HG02938 (cell line): ENCODE measurements at regions not wholly inside any gene's neighbourhood (a gene's known extent, or its start where the extent isn't known, plus 50 kb on each side); places are given as distances from the start of the nearest gene placed in this dataset.

Source experiments
- ATAC-seq: cut with Tn5 transposase; IDR thresholded peaks from one replicate; pipeline ENCODE4 v1.9.1; 2021; ENCODE audit warnings: mild to moderate bottlenecking, moderate library complexity; ENCODE audit not compliant: unreplicated experiment

DNA sequence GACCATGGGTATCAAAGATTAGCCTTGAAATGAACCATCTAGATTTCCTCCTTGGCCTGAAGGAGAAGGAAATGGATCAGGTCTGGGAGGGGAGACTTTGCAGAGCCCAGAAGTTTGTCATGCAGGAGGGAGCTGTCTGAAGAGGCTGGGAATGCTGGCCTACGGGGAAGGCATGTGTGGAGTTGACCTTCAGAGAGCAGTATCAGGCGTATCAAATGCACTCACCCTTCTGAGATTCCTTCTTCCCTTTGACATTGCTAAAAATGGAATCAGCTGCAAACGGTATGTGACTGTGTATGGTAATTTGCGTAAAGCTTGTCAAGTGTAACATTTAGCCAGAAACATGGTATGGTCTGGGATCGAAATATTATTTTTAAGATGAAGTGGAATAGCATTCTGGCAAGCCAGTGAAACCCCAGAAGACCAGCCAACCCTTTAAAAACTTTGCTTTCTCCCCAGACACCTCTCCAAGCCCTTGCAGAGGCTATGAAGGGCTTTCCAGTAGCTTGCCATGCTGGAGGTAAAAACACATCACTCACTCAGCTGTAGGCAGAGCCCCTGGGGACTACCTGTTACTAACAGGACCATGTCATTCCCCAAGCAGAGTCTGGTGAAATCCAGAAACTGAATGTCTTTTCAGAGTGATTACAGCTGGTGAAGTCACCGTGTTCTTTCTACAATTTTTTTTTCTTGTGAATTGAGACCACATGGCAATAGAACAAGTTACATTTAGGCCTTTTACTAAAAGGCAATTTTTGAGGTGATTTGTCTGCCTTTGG, 174.7 kb upstream of the SLC24A5 start:
- no peak for ATAC-seq

DNA sequence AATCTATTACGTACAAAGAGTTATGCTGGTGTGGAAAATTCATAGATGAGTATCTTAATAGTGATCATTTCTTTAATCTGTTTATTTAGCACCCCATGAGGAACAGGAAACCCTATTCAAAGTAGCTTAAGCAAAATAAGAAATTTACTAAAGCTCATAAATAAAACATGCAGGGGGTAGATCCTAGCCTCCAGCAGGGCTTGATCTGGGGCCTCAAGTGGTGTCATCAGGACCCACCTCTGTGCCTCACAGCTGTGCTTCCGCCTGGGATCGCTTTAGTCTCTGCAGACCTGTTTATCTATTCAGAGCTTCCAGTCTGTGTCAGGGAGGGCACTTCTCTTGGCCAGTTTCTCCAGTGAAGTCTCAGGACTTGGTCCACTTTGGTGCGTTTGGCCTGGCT, 171.0 kb upstream of the SLC24A5 start:
- ATAC-seq, result no peak

DNA sequence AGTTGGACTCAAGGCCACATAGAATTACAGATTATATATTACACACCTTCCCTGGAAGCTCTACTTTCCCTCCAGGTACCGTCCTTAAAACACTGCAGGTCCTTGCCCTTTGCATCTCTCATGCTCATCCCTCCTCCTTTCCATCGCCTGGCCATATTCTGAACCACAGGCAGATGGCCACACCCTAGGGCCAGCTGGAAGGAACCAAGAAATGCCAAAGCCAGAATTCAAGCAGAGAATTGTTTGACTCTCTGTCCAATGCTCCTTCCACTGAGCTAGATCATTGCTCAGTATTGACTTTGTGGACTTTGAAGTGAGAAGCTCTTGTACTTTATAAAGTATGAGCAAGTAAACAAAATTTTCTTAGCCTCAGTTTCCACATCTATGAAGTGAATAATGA, 170.3 kb upstream of the SLC24A5 start:
- no peak for ATAC-seq

DNA sequence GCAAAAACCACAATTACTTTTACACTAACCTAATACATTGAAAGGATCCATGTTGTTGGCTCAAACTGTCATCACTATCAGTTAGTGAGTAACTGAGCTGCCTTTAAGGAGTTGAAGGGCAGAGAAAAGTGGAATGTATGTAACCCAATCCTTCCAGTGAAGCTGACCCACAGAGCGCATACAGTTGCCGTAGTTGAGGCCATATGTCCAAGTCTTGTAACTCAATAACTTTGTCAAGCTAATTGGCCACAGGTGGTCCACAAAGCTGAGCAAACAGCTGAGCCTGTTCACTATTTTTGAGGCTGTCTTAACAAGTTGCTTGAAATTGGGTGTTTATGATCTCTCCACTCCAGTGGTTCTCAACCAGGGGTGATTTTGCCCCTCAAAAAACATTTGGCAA, 169.0 kb upstream of the SLC24A5 start:
- ATAC-seq, result no peak

DNA sequence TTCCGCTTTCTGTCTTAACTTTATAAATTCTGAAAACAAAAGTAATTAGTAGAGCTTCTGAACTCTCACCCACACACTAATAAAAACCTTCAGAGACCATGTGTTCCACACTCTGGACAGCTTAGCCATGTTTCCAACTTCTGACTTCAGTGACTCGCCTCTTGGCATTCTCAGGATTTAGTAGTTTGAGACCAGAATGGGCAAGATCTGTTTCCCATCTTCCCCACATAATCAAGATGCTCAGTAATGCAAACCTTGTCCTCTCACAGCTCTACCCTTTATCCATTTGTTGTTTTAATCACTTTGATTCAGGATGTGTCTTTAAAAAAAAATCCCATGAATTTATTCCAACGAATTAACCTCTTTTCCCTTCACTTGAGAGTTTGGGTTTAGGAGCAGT, 166.6 kb upstream of the SLC24A5 start:
- no peak for ATAC-seq

DNA sequence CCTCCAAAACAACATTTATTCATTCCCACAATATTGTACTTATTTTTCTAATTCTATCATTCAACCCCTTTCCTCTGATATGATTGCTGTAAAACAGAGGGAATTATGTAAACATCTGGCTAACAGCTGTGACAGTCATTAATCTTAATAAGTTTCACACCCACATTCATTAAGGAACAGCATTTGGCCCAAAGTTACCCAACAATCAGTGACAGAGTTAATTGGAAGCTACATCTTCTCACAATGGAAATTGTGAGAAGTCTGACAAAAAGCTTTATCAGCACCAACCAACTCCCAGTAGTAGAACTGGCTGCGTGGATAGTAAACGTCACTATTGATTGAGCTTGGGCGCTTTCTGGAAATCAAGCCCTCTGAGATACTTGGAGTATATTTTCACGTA, 165.8 kb upstream of the SLC24A5 start:
- ATAC-seq, result no peak

DNA sequence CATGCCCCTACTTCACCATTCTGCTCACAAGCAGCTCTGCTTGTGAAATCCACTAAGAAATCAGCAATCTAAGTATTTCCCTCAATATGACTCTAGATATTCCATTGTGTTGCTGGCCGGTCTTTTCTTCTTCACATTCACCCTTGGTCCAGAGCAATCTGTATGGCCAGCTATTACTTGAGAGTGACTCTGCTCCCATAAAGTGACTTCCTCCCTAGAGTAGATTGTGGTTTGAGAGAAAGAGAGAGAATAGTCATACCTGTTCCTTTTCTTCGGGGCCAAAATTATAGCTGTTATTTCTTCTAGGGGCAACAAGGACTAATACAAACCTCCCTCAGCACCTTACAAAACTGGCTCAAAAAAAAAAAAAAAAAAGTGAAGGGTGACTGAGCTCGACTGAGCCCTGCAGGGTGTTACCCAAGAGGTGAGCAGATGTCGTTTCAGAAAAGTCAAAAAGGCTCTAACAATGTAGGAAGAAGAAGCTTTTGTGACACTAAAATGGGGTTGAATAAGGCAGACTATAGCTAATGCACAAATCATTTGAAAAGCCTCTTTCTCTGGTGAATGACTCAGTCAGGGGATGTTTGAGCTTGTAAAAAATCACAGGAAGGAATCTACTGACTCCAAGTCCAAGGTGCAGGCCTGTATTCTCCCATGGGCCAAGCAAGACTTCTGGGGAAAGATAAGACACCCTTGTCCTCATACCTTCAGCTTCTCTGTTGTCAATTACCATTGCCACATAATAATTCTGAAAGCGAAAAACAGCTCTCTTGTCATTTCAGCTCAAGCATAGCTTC, 161.0 kb upstream of the SLC24A5 start:
- no peak for ATAC-seq

DNA sequence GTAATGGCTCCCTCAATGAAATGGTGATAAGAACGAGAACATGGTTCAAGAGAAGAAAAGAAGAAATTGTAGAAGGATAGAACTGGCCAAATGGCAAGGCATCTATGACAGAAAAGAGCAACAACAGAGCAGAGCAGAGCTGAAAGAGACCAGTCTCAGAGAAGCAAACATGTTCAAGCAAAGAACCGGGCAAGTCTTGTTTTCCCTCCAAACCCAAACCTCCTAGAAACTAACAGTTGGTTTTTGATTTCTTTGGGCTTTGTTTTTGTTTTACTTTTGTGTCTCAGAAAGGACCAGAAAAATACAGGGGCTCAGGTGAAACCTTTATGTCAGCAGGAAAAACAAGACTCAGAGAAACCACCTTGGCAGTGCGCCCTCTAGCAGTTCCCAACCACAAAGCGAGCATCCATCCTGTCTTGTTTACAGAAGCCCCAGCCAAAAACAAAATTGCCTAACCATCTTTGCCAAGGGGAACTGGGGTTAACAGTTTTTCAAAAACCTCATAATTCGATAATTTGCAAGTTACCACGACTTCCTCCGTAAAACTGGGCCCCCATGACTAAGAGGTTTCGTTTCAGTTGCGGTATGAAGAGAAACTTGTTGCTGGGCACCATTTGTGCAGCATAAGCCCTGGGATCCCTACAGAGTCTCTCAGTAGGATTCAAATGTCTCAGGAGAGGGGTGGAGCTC, 159.2 kb upstream of the SLC24A5 start:
- ATAC-seq, result peak; percentile 92

DNA sequence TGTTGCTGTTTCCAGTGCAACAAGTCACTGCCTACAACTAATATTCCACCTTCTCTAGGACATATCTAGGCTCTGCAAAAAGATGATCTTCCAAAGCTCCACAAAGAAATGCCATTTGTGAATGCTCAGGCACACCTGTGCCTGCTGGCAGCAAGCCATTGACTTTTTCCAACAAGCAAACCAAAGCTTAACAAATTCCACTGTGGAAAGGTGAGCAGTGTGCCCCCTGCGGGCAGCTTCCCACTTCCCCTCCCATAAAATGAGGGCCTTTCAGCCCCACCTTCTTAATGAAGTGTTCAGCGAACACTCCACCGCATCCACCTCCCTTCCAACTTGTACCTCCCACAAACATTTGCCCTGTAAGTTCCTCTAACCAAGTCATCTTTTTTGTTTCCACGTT, 157.5 kb upstream of the SLC24A5 start:
- ATAC-seq, result no peak

DNA sequence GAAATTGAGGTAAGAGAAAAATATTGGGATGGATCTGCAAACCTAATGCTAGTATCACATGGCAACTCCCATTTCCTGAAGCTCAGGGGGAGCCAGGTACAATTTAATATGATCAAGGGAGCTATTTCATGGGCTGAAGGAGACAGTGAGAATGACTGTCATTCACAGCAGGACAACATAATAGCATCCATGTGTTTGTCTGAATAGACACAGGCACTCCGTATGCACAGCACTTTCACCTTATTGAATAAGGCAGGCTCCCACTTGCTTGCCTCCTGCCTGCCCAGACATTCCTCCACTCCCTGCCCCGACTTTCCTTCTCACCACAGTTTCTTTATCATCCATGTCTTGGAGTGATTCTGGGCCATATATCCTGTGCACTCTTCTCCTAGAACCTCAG, 156.6 kb upstream of the SLC24A5 start:
- ATAC-seq, result no peak

DNA sequence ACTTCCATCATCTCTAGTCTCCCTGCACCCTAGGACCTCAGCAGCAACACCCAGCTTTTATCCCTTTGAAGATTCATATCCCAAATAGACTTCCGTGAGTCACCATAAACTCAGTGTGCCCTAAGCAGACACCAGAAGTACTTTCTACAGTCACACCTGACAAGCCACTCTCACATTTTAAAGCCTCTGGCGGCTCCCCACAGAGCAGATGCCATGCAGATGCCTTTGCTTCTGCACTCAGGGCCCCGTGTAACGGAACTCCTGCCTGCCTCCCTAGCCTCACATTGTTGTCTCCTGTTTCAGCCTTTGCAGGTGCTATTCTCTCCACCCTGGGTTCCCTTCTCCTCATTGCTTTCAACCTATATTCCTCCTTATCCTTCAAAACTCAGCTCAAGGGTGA, 155.5 kb upstream of the SLC24A5 start:
- ATAC-seq, result no peak

DNA sequence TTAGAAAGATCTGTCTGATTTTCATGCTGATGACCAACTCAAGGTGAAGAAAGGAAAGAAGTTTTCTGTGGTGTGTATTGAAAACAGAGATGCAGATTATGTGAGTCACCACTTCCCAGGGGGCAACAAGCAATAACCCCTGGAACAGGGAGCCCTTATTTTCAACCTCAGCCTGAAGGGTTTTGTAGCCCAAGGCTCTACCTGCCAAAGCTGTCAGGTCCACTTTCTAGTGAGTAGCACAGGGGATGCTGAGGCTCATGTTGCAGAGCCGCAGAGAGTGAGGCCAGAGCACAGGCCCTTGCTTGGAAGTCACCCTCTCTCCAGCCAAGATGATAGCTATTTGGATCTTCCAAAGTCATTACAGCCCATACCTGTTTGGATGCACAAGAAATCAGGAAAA, 152.2 kb upstream of the SLC24A5 start:
- no peak for ATAC-seq

DNA sequence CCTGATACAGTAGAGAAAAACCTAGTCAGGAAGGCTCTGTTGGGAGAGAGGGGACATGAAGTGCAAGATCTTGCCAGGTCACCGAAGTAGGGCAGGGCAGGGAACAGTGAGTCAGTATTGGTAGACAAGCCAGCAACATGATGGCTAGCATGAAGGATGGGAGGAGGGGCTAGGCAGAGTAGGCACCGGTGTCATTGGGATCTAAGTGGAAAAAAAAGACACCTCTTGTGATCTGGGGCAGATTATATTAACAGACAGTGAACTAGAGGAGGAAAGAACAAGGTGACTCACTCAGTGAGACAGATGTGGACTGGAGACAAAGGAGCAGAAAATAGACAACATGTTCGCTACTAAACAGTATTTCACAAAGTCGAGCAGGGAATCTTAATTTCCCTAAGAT, 149.2 kb upstream of the SLC24A5 start:
- no peak for ATAC-seq

DNA sequence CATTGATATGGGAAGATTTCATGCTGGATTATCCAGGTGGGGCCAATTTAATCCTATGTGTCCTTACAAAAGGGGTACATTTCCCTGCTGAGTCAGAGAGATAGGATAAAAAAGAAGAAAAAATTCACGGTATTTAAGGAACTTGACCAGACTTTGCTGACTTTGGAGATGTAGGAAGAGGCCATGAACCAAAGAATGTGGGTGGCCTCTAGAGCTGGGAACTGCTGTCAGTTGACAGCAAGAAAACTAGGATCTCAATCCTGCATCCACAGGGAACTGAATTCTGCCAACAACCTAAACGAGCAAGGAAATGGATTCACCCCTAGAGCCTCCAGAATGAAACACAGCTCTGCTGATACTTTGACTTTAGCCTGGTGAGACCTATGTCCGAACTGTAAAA, 148.1 kb upstream of the SLC24A5 start:
- ATAC-seq, result no peak

DNA sequence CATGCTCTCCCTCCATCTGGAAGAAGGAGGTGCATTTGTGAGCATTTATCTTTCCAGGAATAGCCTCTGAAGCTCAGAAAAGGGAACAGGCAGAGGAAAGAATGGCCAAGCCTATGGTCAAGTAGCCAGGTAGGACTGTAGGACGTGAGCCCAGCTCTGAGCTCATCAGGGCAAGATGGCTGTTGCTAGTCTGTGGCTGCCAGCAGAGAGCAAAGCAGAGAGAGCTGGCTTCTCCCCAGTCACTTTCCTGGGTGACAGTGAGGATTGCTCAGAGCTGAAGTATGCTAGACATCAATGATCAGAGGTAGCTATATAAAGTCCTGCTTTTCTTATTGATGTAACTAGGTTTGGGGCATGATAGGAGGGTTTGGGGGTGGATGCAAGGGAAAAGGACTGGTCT, 146.1 kb upstream of the SLC24A5 start:
- no peak for ATAC-seq

DNA sequence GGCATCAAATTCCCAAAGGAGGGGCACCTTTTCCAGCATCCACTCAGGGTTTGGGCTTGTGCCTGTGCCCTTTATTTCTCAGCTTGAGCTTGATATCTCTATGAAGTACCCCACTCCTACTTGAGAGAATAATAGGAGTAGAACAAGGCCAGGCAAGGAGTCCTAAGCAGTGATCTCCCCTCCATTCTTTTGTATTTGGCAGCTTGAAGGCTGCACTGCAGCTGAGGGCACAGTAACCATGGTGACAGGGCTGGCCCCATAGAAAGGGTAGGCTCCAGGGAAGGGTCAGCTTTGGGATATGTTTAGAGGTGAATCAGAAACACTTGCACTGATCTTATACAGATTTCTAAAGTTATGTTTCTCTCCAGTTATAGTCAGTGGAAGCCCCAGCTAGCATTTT, 145.4 kb upstream of the SLC24A5 start:
- ATAC-seq, result no peak

DNA sequence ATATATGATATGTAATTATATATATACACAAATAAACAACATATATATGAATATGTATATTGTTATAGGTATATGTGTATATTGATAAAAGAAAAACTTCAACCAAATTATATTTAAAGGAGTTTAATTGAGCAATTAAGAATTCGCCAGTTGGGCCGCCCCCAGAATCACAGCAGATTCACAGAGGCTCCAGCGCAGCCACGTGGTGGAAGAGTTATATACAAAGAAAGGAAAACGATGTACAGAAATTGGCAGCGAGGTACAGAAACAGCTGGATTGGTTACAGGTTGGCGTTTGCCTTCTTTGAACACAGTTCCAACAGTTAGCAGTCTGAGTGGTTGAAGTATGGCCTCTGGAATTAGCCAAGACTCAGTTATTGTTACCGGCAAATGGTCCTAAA, 137.3 kb upstream of the SLC24A5 start:
- ATAC-seq, result no peak

DNA sequence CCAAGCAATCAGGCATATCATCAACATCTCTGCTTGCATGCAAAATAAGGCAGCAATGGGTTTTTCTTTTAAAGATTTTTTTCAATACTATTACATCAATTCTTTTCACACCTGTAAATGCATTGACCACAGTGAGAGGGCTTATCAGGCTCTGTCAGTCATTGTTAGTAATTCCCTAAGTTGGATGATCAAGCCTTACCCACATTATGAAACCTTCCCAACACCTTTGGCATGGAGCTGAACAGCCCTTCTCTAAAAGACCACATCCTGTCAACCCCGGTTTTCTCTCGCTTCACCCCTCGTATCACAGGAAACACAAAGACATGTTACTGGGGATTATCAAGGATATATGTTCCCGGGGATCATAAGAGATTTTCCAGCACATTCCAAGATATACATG, 135.2 kb upstream of the SLC24A5 start:
- ATAC-seq, result no peak

DNA sequence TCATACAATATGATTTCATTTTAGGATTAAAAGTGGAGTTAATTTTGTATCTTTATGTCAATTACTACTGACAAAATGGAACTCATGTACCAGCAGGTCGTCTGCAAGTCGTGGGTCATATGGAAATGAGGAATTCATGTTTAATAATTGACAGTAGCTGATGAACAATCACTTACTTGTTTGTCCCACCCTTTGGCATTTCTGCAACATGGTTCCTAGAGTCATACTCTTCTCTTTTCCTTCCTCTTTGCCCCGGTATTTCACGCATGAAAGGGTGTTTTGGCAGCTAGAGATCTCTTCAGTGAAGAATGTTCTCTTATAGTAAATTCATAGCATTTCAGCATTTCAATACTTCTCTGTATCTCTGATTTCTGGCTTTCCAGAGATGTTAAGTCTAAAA, 133.3 kb upstream of the SLC24A5 start:
- ATAC-seq, result peak; percentile 7

DNA sequence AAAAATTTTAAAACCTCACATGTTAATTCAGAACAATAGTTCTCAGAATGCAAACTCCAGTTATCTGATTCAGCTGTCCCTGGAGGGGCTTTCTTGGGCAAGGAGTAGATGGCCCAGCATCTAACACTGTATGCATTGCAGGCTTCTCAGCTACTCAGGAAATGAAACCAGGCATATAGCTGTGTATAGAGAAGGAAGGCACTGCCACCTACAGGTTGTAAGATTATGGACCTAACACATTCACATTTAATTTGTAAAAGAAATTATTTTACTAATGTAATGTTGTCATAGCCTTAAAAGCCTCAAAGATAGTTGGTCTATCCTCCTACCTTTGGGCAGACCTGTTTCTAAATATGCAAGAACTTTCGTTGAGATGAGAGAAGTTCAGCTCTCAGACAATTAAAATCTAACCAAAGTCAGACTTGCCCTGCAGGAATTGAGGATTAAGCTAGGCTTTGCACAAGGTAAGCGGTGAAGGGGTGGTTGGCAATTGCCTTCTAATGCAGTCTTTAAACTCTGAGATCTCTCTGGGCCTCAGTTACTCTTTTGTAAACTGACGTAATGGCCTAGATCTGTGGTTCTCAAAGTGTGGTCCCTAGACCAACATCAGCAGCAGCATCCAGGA, 132.8 kb upstream of the SLC24A5 start:
- peak; percentile 95 for ATAC-seq

DNA sequence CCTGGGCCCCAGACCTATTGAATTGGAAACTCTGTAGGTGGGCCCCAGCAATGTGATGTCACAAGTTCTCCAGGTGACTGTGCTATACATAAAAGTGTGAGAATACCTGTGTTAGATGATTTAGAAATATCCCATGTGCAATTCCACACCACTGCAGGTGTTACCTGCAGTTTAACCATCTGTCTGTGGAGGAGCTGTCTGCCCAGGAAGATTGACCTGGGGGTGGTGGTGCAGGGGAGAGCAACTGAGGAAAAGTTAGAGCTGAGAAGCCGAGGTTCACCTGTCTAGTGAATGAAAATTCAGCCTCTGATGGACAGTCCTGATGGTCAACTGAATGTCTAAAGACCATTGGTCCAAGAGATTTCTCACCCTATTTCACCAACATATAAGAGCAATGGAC, 132.2 kb upstream of the SLC24A5 start:
- ATAC-seq, result no peak
